DMS153 (cell line): ENCODE measurements at regions not wholly inside any gene's neighbourhood (a gene's known extent, or its start where the extent isn't known, plus 50 kb on each side); places are given as distances from the start of the nearest gene placed in this dataset.
A peak's percentile ranks its signal among the peaks of the same experiment; 100 is the strongest.

ENCODE experiments used
- DNase-seq: peaks from one replicate; lab custom pipeline; 2025; lab: John Stamatoyannopoulos, UW

- DNase-seq: no peak
Observed at GRCh38 chr18:42632801-42633200, 482.7 kb downstream of the RIT2 start.

GRCh38 chr18:42635378-42636048 lies 480.0 kb downstream of the RIT2 start:
- DNase-seq: no peak

GRCh38 chr18:42636309-42636708 lies 479.2 kb downstream of the RIT2 start:
- DNase-seq: no peak

GRCh38 chr18:42640160-42640559 lies 475.3 kb downstream of the RIT2 start:
- no peak for DNase-seq

GRCh38 chr18:42641996-42642395 lies 473.5 kb downstream of the RIT2 start:
- DNase-seq: no peak

GRCh38 chr18:42644729-42645131 lies 470.8 kb downstream of the RIT2 start:
- peak; percentile 18 for DNase-seq

GRCh38 chr18:42649331-42650035 lies 466.0 kb downstream of the RIT2 start:
- no peak for DNase-seq

GRCh38 chr18:42654556-42654955 lies 460.9 kb downstream of the RIT2 start:
- DNase-seq: no peak

GRCh38 chr18:42657551-42657950 lies 457.9 kb downstream of the RIT2 start:
- DNase-seq: no peak

GRCh38 chr18:42658171-42658570 lies 457.3 kb downstream of the RIT2 start:
- DNase-seq: no peak

- no peak for DNase-seq
Observed at GRCh38 chr18:42659187-42659586, 456.3 kb downstream of the RIT2 start.

GRCh38 chr18:42670860-42671259 lies 444.6 kb downstream of the RIT2 start:
- DNase-seq: no peak

- peak; percentile 94 for DNase-seq
Observed at GRCh38 chr18:42675810-42676209, 439.7 kb downstream of the RIT2 start.

GRCh38 chr18:42683094-42683493 lies 432.4 kb downstream of the RIT2 start:
- DNase-seq: no peak

- no peak for DNase-seq
Observed at GRCh38 chr18:42689310-42689709, 426.2 kb downstream of the RIT2 start.
